ENCODE measurements at regions not wholly inside any gene's neighbourhood (a gene's known extent, or its start where the extent isn't known, plus 50 kb on each side); places are given as distances from the start of the nearest gene placed in this dataset.

- TF ChIP-seq CTCF (IDR thresholded peaks at IDR 0.05) (no peak), POLR2A (IDR thresholded peaks at IDR 0.05) (no peak)
These were observed 143.1 kb upstream of the GRIN3A start for GRCh38 chr9:101881508-101881907.

All from thyroid gland (tissue), 4 donors.